ENCODE measurements at regions not wholly inside any gene's neighbourhood (a gene's known extent, or its start where the extent isn't known, plus 50 kb on each side); places are given as distances from the start of the nearest gene placed in this dataset.

- TF ChIP-seq CTCF (IDR thresholded peaks at IDR 0.05) (no peak), POLR2A (IDR thresholded peaks at IDR 0.05) (no peak)
- Histone ChIP-seq H3K4me1 (no peaks in the 10 kb centered on the region), H3K4me3 (replicated peaks in 1 of 3) (no peak overlapping the region), H3K27me3 (no peaks in the 10 kb centered on the region), H3K9me3 (no peaks in the 10 kb centered on the region), H3K36me3 (no peaks in the 10 kb centered on the region), H3K27ac (no peak overlapping the region)
- no peak for DNase-seq
- intact Hi-C loops (cut with DNase I), result no loop called here
- WGBS, 2 donors, result 91 to 95% methylated on average over 1 of the region's 1 CpG
Measured at GRCh38 chr2:193581807-193582206, 1387.1 kb upstream of the TMEFF2 start.

GRCh38 chr2:193580176-193580950, 1385.6 kb upstream of the TMEFF2 start:
- TF ChIP-seq CTCF (IDR thresholded peaks at IDR 0.05), result no peak
- no peak for TF ChIP-seq POLR2A (IDR thresholded peaks at IDR 0.05)
- Histone ChIP-seq H3K36me3 (no peaks in the 10 kb centered on the region), H3K9me3 (no peaks in the 10 kb centered on the region), H3K27ac (no peak overlapping the region), H3K4me1 (no peaks in the 10 kb centered on the region), H3K4me3 (replicated peaks in 1 of 3) (no peak overlapping the region), H3K27me3 (no peaks in the 10 kb centered on the region)
- DNase-seq, result no peak
- intact Hi-C loops (cut with DNase I), result no loop called here
- 90 to 94% methylated on average over 21 of the region's 21 CpGs for WGBS, 2 donors

- DNase-seq, result no peak
- Histone ChIP-seq H3K9me3 (no peaks in the 10 kb centered on the region), H3K36me3 (no peaks in the 10 kb centered on the region), H3K27ac (no peak overlapping the region), H3K27me3 (no peaks in the 10 kb centered on the region), H3K4me3 (replicated peaks in 1 of 3) (no peak overlapping the region), H3K4me1 (no peaks in the 10 kb centered on the region)
- WGBS, 2 donors, result 81 to 86% methylated on average over 2 of the region's 2 CpGs
- TF ChIP-seq POLR2A (IDR thresholded peaks at IDR 0.05), result no peak
- TF ChIP-seq CTCF (IDR thresholded peaks at IDR 0.05), result no peak
- intact Hi-C loops (cut with DNase I), result no loop called here
Measured at GRCh38 chr2:193566886-193567285, 1372.2 kb upstream of the TMEFF2 start.

- DNase-seq, result no peak
- Histone ChIP-seq H3K36me3 (no peaks in the 10 kb centered on the region), H3K4me1 (no peaks in the 10 kb centered on the region), H3K9me3 (no peaks in the 10 kb centered on the region), H3K4me3 (replicated peaks in 1 of 3) (no peak overlapping the region), H3K27ac (no peak overlapping the region), H3K27me3 (no peaks in the 10 kb centered on the region)
- WGBS, 2 donors, result 79% methylated on average over 2 of the region's 2 CpGs
- intact Hi-C loops (cut with DNase I), result no loop called here
- TF ChIP-seq POLR2A (IDR thresholded peaks at IDR 0.05), result no peak
- no peak for TF ChIP-seq CTCF (IDR thresholded peaks at IDR 0.05)
Measured at GRCh38 chr2:193566276-193566675, 1371.5 kb upstream of the TMEFF2 start.

GRCh38 chr2:193562031-193562430, 1367.3 kb upstream of the TMEFF2 start:
- intact Hi-C loops (cut with DNase I), result no loop called here
- Histone ChIP-seq H3K9me3 (no peaks in the 10 kb centered on the region), H3K27me3 (no peaks in the 10 kb centered on the region), H3K4me3 (replicated peaks in 1 of 3) (no peak overlapping the region), H3K36me3 (no peaks in the 10 kb centered on the region), H3K27ac (no peak overlapping the region), H3K4me1 (no peaks in the 10 kb centered on the region)
- TF ChIP-seq CTCF (IDR thresholded peaks at IDR 0.05), result no peak
- no peak for TF ChIP-seq POLR2A (IDR thresholded peaks at IDR 0.05)
- no peak for DNase-seq
